ENCODE measurements at regions not wholly inside any gene's neighbourhood (a gene's known extent, or its start where the extent isn't known, plus 50 kb on each side); places are given as distances from the start of the nearest gene placed in this dataset.

GRCh38 chrX:120819126-120819525, 56.5 kb downstream of the CT47B1 start:
- no peak for DNase-seq (ENCODE audit: low read depth in 2 of 2)

- no peak for DNase-seq (ENCODE audit: low read depth in 2 of 2)
Observed at GRCh38 chrX:120813982-120814381, 61.7 kb downstream of the CT47B1 start.

DNA sequence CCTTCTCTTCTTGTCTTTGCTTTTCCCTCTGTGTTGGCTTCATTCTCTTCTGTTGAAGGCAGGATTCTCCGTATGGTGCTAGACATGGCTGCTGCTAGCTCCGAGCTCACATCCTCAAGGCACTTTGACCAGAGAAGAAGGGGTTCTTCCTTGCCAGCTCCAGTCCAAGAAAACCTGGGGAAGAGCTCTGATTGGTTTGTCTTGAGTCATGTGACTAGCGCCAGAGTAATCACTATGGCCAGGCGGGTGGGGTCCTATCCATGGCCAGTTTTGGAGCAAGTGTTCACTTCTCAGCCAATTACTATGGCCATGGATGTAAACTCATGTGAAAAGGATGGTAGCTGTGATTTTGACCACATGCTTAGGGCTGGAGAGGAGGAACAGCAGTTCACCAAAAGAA, 74.2 kb downstream of the CT47B1 start:
- no peak for DNase-seq (ENCODE audit: low read depth in 2 of 2)

DNA sequence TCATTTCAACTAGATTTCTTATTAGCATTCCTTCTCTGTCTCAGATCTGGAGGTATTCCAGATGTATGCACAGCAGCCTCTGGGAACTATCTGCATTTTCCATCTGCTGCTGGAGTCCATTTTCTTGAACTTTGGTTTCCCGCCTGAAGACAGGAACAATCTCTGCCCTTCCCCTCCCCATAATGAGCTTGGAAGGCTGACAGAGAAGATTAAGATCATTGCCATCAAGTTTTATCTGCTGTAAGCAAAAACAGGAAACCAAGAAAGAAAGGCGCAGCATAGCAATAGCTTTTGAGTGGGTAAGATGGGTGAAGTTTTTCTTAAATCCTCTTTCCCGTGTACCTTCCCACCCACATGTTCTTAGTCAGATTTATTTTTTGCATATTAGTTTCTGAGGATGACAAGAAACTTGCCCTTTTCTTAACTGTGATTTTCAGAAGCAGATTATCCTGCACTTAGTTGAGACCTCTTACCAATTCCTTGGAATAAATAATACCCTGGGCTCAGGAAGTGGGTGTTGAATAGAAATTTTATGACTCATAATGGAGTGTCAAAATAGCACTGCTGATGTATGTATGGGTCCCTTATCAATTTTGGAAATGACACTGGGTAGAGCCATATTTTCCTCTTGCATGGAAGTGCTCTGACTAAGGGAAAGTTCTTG, 78.3 kb downstream of the CT47B1 start:
- DNase-seq (ENCODE audit: low read depth in 2 of 2) = no peak

DNA sequence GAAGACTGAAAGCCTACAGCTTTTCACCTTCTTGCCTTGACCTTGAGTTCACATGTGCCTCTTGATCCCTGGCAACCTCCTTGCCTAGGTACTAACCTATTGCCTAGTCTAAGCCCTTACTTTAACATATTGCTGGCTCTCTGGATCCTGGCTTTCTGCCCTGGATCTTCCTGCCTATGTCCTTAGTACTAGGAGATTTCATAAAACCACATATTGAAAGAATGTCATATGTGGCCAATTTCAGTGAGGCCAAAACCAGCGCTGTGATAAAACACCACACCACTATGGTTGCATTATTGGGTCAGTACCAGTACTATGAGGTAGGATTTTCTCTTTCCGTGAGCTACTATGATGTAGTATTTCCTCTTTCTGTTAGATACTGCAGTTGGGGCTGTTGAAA, 80.4 kb downstream of the CT47B1 start:
- no peak for DNase-seq (ENCODE audit: low read depth in 2 of 2)

DNA sequence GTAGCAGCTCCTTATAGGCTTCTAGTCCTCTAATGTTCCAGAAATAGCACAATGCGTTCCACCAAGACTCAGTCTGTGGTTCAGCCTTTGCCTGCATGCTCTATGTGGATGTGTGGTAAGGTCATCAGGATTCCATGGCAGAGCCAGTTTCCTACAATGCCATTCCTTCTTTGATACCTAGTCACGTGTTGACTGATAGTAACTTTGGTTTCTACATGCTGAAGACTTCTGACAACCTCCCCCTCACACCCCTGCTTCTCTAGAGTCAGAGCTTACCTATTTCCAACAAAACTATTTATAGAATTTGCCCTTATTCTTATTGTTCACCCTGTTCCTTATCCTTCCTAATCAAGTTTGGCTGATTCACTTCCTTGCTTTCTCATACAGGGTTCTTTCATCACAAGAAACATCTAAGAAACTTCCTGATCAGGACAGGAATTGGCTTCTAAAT, 81.1 kb downstream of the CT47B1 start:
- no peak for DNase-seq (ENCODE audit: low read depth in 2 of 2)

GRCh38 chrX:120793098-120793497, 82.6 kb downstream of the CT47B1 start:
- no peak for DNase-seq (ENCODE audit: low read depth in 2 of 2)

GRCh38 chrX:120791013-120791643, 84.5 kb downstream of the CT47B1 start:
- DNase-seq (ENCODE audit: low read depth in 2 of 2) = no peak

GRCh38 chrX:120790552-120790951, 85.1 kb downstream of the CT47B1 start:
- DNase-seq (ENCODE audit: low read depth in 2 of 2) = no peak

- DNase-seq (ENCODE audit: low read depth in 2 of 2) = no peak
Observed at GRCh38 chrX:120790118-120790517, 85.5 kb downstream of the CT47B1 start.

DNA sequence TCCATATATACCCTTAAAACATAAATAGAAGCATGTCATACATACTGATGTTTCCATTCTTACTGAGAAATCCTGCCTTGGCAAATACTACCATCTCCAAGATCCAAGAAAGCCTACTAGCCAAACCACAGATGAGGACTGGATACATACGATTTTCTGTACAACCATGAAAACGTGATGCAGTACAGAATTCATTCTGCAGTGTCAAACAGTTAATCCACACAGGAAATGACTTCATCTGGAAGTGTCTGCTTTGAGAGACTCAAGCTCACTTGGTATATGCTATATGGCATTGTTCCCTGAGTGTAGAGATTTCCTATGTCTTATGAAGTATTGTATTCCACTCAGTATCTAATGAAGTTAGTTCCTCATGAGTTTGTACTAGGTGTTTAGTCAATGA, 94.3 kb downstream of the CT47B1 start:
- no peak for DNase-seq (ENCODE audit: low read depth in 2 of 2)

GRCh38 chrX:120775959-120776358, 99.7 kb downstream of the CT47B1 start:
- DNase-seq (ENCODE audit: low read depth in 2 of 2) = no peak

DNA sequence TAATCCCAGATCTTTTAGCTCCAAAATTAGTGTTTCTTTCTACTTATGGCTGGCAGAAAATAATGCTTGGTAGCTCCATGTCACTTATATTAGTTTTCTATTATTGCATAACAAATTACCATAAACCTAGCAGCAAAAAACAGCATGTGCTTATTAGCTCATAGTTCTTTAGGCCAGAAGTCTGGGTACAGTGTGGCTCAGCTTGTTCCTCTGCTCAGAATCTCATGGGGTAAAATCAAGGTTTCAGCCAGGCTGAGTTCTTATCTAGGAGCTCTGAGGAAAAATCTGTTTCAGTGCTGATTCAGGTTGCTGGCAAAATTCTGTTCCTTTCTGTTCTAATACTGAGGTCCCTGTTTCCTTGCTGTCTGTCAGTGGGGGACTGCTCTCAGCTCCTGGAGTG, 101.1 kb downstream of the CT47B1 start:
- no peak for DNase-seq (ENCODE audit: low read depth in 2 of 2)

- no peak for DNase-seq (ENCODE audit: low read depth in 2 of 2)
Observed at GRCh38 chrX:120773801-120774200, 101.9 kb downstream of the CT47B1 start.

- DNase-seq (ENCODE audit: low read depth in 2 of 2) = no peak
Observed at GRCh38 chrX:120769576-120770341, 105.9 kb downstream of the CT47B1 start.

DNA sequence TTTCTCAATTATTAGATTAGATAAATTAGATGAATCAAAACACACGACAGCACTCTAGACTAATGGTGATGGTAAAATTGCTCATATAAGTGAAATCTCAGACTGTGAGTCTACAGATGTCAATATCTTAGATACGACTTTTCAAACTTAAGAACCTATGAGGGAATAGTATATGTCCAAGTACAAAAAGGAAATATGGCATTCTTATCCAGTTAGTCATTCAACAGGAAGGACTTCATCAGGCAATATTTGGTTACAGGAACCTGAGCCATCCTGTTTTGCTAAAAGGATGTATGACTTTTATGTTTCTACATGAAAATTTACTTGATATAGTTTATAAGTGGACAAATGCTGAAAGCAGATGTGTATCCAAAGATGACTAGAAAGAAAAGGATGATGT, 107.0 kb downstream of the CT47B1 start:
- no peak for DNase-seq (ENCODE audit: low read depth in 2 of 2)

DNA sequence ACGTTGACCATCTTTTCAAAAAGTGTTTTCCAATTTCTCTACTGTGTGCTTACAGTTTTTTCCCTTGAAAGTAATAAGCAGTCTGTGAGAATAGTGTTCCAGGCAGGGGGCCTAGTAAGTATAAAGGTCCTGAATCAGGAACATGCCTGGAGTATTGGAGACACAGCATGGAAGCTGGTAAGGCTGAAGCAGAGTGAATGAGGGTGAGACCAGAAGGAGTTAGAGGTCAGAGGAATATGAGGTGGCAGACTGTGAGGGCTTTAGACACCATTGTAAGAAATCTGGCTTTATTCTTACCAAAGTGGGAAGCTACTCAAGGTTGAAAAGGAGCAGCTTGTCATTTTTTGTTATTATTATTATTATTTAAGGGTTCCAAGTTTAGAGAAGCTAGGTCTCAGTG, 107.4 kb downstream of the CT47B1 start:
- no peak for DNase-seq (ENCODE audit: low read depth in 2 of 2)

- no peak for DNase-seq (ENCODE audit: low read depth in 2 of 2)
Observed at GRCh38 chrX:120763269-120763668, 112.4 kb downstream of the CT47B1 start.

DNA sequence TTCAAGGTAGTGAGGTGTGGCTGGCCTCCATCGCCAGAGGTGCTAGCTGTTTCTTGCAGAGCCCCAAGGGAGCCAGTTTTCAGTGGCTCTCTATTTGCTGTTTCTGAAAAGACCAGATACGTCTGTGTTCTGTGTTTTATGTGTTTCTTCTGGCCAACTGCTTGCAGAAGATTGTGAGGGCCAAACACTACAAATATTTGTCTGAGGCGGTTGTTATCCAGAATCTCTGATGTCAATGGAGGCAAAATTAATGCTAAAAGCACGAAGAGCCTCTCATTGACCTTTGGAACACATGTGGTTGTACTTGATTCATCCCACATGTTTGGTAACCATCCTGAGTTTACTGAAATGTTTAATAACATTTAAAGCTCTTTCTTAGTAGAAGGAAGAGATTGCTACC, 113.9 kb downstream of the CT47B1 start:
- DNase-seq (ENCODE audit: low read depth in 2 of 2) = no peak

DNA sequence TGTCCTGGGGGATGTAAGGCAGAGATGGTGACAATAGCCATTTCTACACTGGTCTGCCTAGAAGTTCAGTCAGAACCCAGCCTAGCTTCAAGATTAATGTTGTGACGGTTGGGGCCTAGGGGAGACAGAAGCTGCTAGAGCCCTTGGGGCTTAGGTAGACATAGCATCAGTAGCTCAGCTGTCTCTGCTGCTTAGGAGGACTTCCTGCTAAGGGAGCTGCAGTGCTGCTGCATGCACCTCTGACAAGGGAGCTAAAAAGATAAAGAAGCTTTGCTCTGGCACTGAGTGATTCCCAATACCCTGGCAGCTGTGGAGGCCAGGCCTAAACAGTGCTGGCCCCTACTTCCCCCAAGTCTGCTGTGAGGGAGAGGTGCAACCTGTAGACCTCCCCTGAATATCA, 116.0 kb downstream of the CT47B1 start:
- no peak for DNase-seq (ENCODE audit: low read depth in 2 of 2)

DNA sequence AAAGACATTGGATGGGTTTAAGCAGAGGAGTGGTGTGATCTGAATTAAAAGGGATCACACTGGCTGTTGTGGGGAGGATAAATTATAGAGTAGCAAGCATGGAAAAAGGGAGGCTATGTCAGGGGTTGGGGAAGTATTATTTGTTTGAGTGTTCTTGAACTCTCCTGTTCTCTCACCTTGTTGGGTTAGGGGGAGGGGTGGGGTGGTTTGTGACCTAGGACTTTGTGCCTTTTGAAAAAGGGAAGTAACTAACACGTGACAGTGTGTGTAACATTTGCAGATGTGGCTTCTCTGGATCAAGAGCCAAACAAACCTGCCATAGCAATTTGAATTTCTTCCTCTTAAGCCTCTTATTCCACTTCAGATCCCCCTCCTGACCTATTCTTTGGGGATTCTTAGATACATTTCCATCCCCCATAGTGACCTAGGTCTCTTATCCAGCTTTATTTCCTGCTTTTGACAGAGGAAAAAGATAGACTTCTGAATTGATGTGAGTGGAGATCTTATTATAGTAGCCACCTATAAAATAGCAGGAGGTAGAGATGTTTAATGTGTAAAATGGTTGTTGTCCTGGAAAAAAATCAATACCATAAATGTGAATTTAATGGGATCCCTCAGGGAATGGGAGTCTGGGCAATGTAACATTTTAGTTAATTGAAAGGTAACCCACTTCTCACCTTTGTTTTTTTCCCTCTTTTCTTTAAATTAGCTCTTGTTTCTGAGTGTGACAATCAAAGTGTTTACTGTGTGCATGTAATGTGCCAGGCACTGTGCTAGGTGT, 120.4 kb downstream of the CT47B1 start:
- no peak for DNase-seq (ENCODE audit: low read depth in 2 of 2)
